Vagina (tissue), 2 donors: ENCODE measurements at regions not wholly inside any gene's neighbourhood (a gene's known extent, or its start where the extent isn't known, plus 50 kb on each side); places are given as distances from the start of the nearest gene placed in this dataset.

Source experiments
- DNase-seq, 2 donors: peaks; one replicate each; pipeline ENCODE4 v3.0.0-alpha.2; 2017; ENCODE audit errors: extremely low spot score in 2 of 2
- H3K27ac ChIP-seq: fragments of 200-600 bp; sonication (generic); one replicate; pipeline ENCODE4 v1.5.1; 2019
- H3K27me3 ChIP-seq: fragments of 200-600 bp; sonication (generic); one replicate; pipeline ENCODE4 v1.5.1; 2019
- H3K36me3 ChIP-seq, 2 donors: fragments of 200-600 bp; sonication (generic); one replicate each; pipeline ENCODE4 v1.5.1; 2017 to 2019
- H3K4me1 ChIP-seq: fragments of 200-600 bp; sonication (generic); one replicate; pipeline ENCODE4 v1.5.1; 2019
- H3K4me3 ChIP-seq, 2 donors: fragments of 200-600 bp; sonication (generic); 1 replicate in 1 of 2; 2 replicates in 1 of 2; pipeline ENCODE4 v1.5.1; 2016 to 2019
- H3K9me3 ChIP-seq: fragments of 200-600 bp; sonication (generic); one replicate; pipeline ENCODE4 v1.5.1; 2019
- POLR2A ChIP-seq, 2 donors: fragments of 450-650 bp; IDR thresholded peaks; one replicate each; pipeline ENCODE4 v1.6.1; 2017; ENCODE audit warnings: antibody characterized with exemption in 2 of 2, mild to moderate bottlenecking in 2 of 2, moderate library complexity in 2 of 2
- POLR2AphosphoS5 ChIP-seq, 2 donors: sonication (generic); formaldehyde crosslinking; IDR thresholded peaks; one replicate each; pipeline ENCODE4 v1.9.0; 2017; ENCODE audit warnings: antibody characterized with exemption in 2 of 2, mild to moderate bottlenecking in 2 of 2, low read depth in 1 of 2; ENCODE audit not compliant: insufficient read depth in 1 of 2
- intact Hi-C: fragments of 100-400 bp; cut with DNase I; formaldehyde crosslinking; loops from one replicate; pipeline ENCODE4 v1.15.1; 2023
- TF ChIP-seq, protein P1 (sequence below), 3 experiments: fragments of 450-650 bp in 2 of 3; fragments of 200-600 bp in 1 of 3; sonication (generic) in 1 of 3; IDR thresholded peaks; one replicate each; pipeline ENCODE4 v1.5.1; 2017 to 2019; ENCODE audit warnings: antibody characterized with exemption in 3 of 3, mild to moderate bottlenecking in 2 of 3, moderate library complexity in 2 of 3

GRCh38 chr2:65652066-65652465, 219.7 kb upstream of the SPRED2 start:
- DNase-seq: no peak
- no peaks in the 10 kb centered on the region for H3K9me3 ChIP-seq
- no peaks in the 10 kb centered on the region for H3K36me3 ChIP-seq
- no peaks in the 10 kb centered on the region for H3K4me1 ChIP-seq
- intact Hi-C loops: no loop called here
- TF ChIP-seq POLR2A (IDR thresholded peaks at IDR 0.05) (no peak), POLR2AphosphoS5 (IDR thresholded peaks at IDR 0.05; ENCODE audit: insufficient read depth in 1 of 2, low read depth in 1 of 2) (no peak)
- TF ChIP-seq, protein P1, sequence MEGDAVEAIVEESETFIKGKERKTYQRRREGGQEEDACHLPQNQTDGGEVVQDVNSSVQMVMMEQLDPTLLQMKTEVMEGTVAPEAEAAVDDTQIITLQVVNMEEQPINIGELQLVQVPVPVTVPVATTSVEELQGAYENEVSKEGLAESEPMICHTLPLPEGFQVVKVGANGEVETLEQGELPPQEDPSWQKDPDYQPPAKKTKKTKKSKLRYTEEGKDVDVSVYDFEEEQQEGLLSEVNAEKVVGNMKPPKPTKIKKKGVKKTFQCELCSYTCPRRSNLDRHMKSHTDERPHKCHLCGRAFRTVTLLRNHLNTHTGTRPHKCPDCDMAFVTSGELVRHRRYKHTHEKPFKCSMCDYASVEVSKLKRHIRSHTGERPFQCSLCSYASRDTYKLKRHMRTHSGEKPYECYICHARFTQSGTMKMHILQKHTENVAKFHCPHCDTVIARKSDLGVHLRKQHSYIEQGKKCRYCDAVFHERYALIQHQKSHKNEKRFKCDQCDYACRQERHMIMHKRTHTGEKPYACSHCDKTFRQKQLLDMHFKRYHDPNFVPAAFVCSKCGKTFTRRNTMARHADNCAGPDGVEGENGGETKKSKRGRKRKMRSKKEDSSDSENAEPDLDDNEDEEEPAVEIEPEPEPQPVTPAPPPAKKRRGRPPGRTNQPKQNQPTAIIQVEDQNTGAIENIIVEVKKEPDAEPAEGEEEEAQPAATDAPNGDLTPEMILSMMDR (IDR thresholded peaks at IDR 0.05): no peak
- no peaks in the 10 kb centered on the region for H3K27me3 ChIP-seq
- H3K4me3 ChIP-seq: no peak overlapping the region
- no peak overlapping the region for H3K27ac ChIP-seq

GRCh38 chr2:65649811-65650589, 217.6 kb upstream of the SPRED2 start:
- Histone ChIP-seq H3K27ac (no peak overlapping the region), H3K36me3 (no peaks in the 10 kb centered on the region), H3K27me3 (no peaks in the 10 kb centered on the region), H3K4me1 (no peaks in the 10 kb centered on the region), H3K9me3 (no peaks in the 10 kb centered on the region), H3K4me3 (no peak overlapping the region)
- intact Hi-C loops: no loop called here
- TF ChIP-seq POLR2AphosphoS5 (IDR thresholded peaks at IDR 0.05; ENCODE audit: insufficient read depth in 1 of 2, low read depth in 1 of 2): no peak
- no peak for TF ChIP-seq POLR2A (IDR thresholded peaks at IDR 0.05)
- TF ChIP-seq, protein P1 (IDR thresholded peaks at IDR 0.05): no peak
- no peak for DNase-seq

- no peaks in the 10 kb centered on the region for H3K36me3 ChIP-seq
- no peak overlapping the region for H3K27ac ChIP-seq
- H3K9me3 ChIP-seq: no peaks in the 10 kb centered on the region
- H3K4me3 ChIP-seq: no peak overlapping the region
- no peaks in the 10 kb centered on the region for H3K27me3 ChIP-seq
- intact Hi-C loops: no loop called here
- H3K4me1 ChIP-seq: no peaks in the 10 kb centered on the region
- TF ChIP-seq POLR2A (IDR thresholded peaks at IDR 0.05) (no peak), POLR2AphosphoS5 (IDR thresholded peaks at IDR 0.05; ENCODE audit: insufficient read depth in 1 of 2, low read depth in 1 of 2) (no peak)
- TF ChIP-seq, protein P1 (IDR thresholded peaks at IDR 0.05): no peak
- DNase-seq: peak in 1 of 2 donors; percentile 3
These were observed 214.9 kb upstream of the SPRED2 start for GRCh38 chr2:65647249-65647842.

- Histone ChIP-seq H3K27ac (no peak overlapping the region), H3K9me3 (no peaks in the 10 kb centered on the region), H3K27me3 (no peaks in the 10 kb centered on the region), H3K4me1 (no peaks in the 10 kb centered on the region), H3K4me3 (no peak overlapping the region), H3K36me3 (no peaks in the 10 kb centered on the region)
- peak in 1 of 2 donors; percentile 13 for DNase-seq
- intact Hi-C loops: no loop called here
- TF ChIP-seq POLR2AphosphoS5 (IDR thresholded peaks at IDR 0.05; ENCODE audit: insufficient read depth in 1 of 2, low read depth in 1 of 2) (no peak), POLR2A (IDR thresholded peaks at IDR 0.05) (no peak)
- TF ChIP-seq, protein P1 (IDR thresholded peaks at IDR 0.05): no peak
These were observed 208.3 kb upstream of the SPRED2 start for GRCh38 chr2:65640793-65641103.
